SK-N-SH (cell line): ENCODE measurements at regions not wholly inside any gene's neighbourhood (a gene's known extent, or its start where the extent isn't known, plus 50 kb on each side); places are given as distances from the start of the nearest gene placed in this dataset.

Source experiments
- NFIC ChIP-seq: IDR thresholded peaks from 2 replicates; pipeline ENCODE4 v1.4.0; 2012; ENCODE audit warnings: borderline replicate concordance
- TF ChIP-seq, protein P1 (sequence below): IDR thresholded peaks from 2 replicates; pipeline ENCODE4 v1.4.0; 2012; ENCODE audit warnings: low read depth

GRCh38 chr11:15878756-15879155, 477.6 kb downstream of the SOX6 start:
- TF ChIP-seq NFIC = no peak
- TF ChIP-seq, protein P1, sequence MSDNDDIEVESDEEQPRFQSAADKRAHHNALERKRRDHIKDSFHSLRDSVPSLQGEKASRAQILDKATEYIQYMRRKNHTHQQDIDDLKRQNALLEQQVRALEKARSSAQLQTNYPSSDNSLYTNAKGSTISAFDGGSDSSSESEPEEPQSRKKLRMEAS = no peak
